LNCaP clone FGC (cell line): ENCODE measurements at regions not wholly inside any gene's neighbourhood (a gene's known extent, or its start where the extent isn't known, plus 50 kb on each side); places are given as distances from the start of the nearest gene placed in this dataset.
A peak's percentile ranks its signal among the peaks of the same experiment; 100 is the strongest.

Source experiments
- DNase-seq: peaks from one replicate; pipeline ENCODE4 v3.0.0-alpha.2; 2011; ENCODE audit warnings: low read depth
- H3K4me3 ChIP-seq: 2 replicates; pipeline ENCODE4 v1.5.1; 2011; ENCODE audit warnings: mild to moderate bottlenecking, low read depth, low read length, control low read depth
- CTCF ChIP-seq: IDR thresholded peaks from 2 replicates; pipeline ENCODE4 v1.5.1; 2012; ENCODE audit warnings: mild to moderate bottlenecking; ENCODE audit not compliant: control insufficient read depth, insufficient read depth; ENCODE audit errors: extremely low read depth

- no peak for DNase-seq
- no peak overlapping the region for H3K4me3 ChIP-seq
- TF ChIP-seq CTCF, result no peak
Observed at GRCh38 chr13:38618881-38619280, 68.0 kb upstream of the FREM2 start.

DNA sequence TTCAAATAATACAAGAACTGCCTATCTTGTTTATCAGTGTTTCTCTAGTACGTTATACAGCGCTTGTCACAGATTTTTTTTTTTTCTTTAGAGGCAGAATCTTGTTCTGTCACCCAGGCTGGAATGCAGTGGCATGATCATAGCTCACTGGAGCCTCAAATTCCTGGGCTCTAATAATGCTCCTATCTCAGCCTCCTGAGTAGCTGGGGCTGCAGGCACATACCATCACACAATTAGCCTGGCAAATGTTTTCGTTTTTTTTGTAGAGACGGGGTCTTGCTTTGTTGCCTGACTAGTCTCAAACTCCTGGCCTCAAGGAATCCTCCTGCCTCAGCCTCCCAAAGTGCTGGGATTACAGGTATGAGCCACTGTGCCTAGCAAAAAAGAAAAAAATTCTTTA, 66.0 kb upstream of the FREM2 start:
- TF ChIP-seq CTCF, result no peak
- no peak for DNase-seq
- no peak overlapping the region for H3K4me3 ChIP-seq

DNA sequence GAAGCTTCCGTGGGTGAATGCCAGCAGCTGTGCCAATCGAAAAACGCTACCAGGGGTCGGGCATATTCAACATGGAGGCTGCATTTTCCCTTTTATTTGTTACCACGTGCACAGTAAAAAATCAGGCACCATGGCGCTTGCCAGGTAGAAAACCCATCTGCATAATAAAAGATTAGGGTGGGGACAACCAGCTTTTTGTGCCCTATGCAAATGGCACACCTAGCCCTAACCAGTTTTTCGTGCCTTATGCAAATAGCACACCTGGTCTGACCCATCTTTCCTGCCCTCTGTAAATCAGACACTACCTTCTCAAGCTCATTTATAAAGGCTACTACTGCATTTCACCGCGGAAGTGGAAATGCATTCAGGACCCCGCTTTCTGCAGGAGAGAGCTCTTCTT, 62.1 kb upstream of the FREM2 start:
- H3K4me3 ChIP-seq, result peak overlapping the region; percentile 32; the same call in 1 of the 2 replicates
- DNase-seq, result peak; percentile 7
- no peak for TF ChIP-seq CTCF

- DNase-seq, result no peak
- no peak for TF ChIP-seq CTCF
- no peak overlapping the region for H3K4me3 ChIP-seq
Observed at GRCh38 chr13:38628554-38628953, 58.3 kb upstream of the FREM2 start.

- no peak overlapping the region for H3K4me3 ChIP-seq
- DNase-seq, result no peak
- no peak for TF ChIP-seq CTCF
Observed at GRCh38 chr13:38630780-38631179, 56.1 kb upstream of the FREM2 start.

DNA sequence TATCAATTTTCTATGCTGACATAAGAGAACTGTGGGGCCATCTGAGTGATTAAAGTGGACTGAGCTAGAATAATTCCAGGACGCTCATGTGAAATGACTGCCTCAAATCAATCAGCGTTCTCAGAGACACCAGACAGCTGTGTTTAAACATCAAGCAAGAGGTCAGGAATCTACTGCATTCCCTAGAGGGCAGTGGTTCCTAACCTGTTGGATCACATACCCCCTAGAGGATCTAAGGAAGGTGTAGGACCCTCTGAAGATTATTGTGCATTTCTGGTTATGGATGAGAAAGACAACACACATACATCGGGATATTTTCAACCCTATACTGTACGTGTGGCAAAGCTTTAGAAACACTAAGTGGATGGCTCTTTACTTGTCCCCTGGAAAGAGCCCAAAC, 51.8 kb upstream of the FREM2 start:
- DNase-seq, result no peak
- no peak overlapping the region for H3K4me3 ChIP-seq
- TF ChIP-seq CTCF, result no peak

GRCh38 chr13:38636073-38636472, 50.8 kb upstream of the FREM2 start:
- TF ChIP-seq CTCF, result no peak
- no peak overlapping the region for H3K4me3 ChIP-seq
- peak; percentile 14 for DNase-seq
